ENCODE measurements at regions not wholly inside any gene's neighbourhood (a gene's known extent, or its start where the extent isn't known, plus 50 kb on each side); places are given as distances from the start of the nearest gene placed in this dataset.
A peak's percentile ranks its signal among the peaks of the same experiment; 100 is the strongest.

DNA sequence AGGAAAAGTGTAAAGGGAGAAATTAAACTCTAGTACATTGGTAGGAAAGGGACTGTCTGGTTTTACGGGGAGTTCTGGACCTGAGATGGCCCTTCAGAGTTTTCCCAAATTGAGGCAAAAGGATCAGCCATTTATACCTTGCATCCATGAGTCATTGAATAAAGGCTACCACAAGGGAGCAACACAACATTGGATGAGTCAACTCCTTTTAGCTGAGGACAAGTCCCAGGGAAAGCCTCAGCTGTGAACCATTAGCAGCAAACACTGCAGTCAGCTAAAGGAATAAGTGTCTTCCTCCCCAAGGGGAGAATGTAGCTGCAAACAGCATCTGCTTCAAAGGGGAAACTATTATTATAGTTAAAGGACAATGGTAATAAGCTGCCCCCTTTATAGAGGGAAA is 468.7 kb upstream of the ID4 start:
- H2AFZ ChIP-seq (ENCODE audit: low read length, unreplicated experiment), result no peak overlapping the region
- peaks cover 28% of the 10 kb centered on the region for H3K27me3 ChIP-seq (ENCODE audit: insufficient read depth, low read length)
- peaks cover 3% of the 10 kb centered on the region for H3K4me1 ChIP-seq (ENCODE audit: control insufficient read depth, insufficient read depth, low read length, unreplicated experiment)
- no peaks in the 10 kb centered on the region for H3K36me3 ChIP-seq (ENCODE audit: insufficient read depth, low read length)
- H3K79me2 ChIP-seq (ENCODE audit: control insufficient read depth, insufficient read depth, low read length, unreplicated experiment), result no peaks in the 10 kb centered on the region
- H3K4me3 ChIP-seq (ENCODE audit: low read depth, low read length), result no peak overlapping the region
- H3K27ac ChIP-seq (ENCODE audit: low read depth, low read length), result no peak overlapping the region

GRCh38 chr6:19369785-19370184 is 467.4 kb upstream of the ID4 start:
- no peaks in the 10 kb centered on the region for H3K79me2 ChIP-seq (ENCODE audit: control insufficient read depth, insufficient read depth, low read length, unreplicated experiment)
- H3K27ac ChIP-seq (ENCODE audit: low read depth, low read length), result no peak overlapping the region
- no peak overlapping the region for H2AFZ ChIP-seq (ENCODE audit: low read length, unreplicated experiment)
- H3K4me1 ChIP-seq (ENCODE audit: control insufficient read depth, insufficient read depth, low read length, unreplicated experiment), result peaks cover 3% of the 10 kb centered on the region
- H3K4me3 ChIP-seq (ENCODE audit: low read depth, low read length), result no peak overlapping the region
- no peaks in the 10 kb centered on the region for H3K36me3 ChIP-seq (ENCODE audit: insufficient read depth, low read length)
- H3K27me3 ChIP-seq (ENCODE audit: insufficient read depth, low read length), result peaks cover 39% of the 10 kb centered on the region

DNA sequence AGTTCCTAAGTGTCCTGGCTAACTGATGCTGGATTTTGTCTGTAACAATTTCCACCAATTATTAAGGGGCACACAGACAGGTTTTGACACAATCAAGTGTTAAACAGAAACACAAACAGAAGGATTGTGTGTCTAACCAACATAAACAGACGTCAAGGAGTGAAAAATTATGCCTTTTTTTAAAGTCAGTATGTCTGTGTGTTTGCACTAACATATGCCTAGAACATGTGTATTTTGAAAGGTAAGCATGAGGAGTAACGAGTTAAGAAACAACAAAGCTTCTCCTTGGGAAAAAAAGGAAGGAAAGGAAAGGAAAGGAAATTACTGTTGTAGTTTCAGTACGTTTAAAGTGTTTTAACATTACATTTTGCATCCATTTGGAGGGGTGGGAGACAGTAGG is 466.3 kb upstream of the ID4 start:
- H3K4me3 ChIP-seq (ENCODE audit: low read depth, low read length), result no peak overlapping the region
- H3K36me3 ChIP-seq (ENCODE audit: insufficient read depth, low read length), result no peaks in the 10 kb centered on the region
- H3K4me1 ChIP-seq (ENCODE audit: control insufficient read depth, insufficient read depth, low read length, unreplicated experiment), result peaks cover 3% of the 10 kb centered on the region
- H2AFZ ChIP-seq (ENCODE audit: low read length, unreplicated experiment), result no peak overlapping the region
- H3K27ac ChIP-seq (ENCODE audit: low read depth, low read length), result no peak overlapping the region
- peaks cover 41% of the 10 kb centered on the region for H3K27me3 ChIP-seq (ENCODE audit: insufficient read depth, low read length)
- H3K79me2 ChIP-seq (ENCODE audit: control insufficient read depth, insufficient read depth, low read length, unreplicated experiment), result no peaks in the 10 kb centered on the region

- peaks cover 32% of the 10 kb centered on the region for H3K27me3 ChIP-seq (ENCODE audit: insufficient read depth, low read length)
Observed at GRCh38 chr6:19375613-19376012, 461.6 kb upstream of the ID4 start.

DNA sequence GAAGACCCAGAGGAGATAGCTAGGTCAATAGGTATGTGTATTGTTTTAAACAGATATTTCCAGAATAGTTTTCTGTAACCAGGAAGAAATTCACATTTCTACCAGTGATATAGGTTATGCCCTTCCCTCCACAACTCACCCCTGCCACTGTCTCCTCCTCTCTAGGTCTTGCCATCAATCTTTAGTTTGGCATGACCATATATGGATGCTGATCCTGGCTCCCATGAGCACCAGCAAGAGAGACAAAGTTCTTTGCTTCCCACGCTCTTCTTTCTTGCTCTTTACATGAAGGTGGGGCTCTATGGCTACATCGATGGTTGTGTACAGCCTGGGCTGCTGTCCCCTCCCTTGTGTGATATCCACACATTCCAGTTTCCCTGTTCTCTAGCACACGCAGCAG is 459.4 kb upstream of the ID4 start:
- Histone ChIP-seq H3K4me1 (ENCODE audit: control insufficient read depth, insufficient read depth, low read length, unreplicated experiment) (peaks cover 19% of the 10 kb centered on the region), H3K4me3 (ENCODE audit: low read depth, low read length) (no peak overlapping the region), H3K79me2 (ENCODE audit: control insufficient read depth, insufficient read depth, low read length, unreplicated experiment) (no peaks in the 10 kb centered on the region), H3K36me3 (ENCODE audit: insufficient read depth, low read length) (no peaks in the 10 kb centered on the region), H2AFZ (ENCODE audit: low read length, unreplicated experiment) (no peak overlapping the region), H3K27ac (ENCODE audit: low read depth, low read length) (no peak overlapping the region), H3K27me3 (ENCODE audit: insufficient read depth, low read length) (peaks cover 16% of the 10 kb centered on the region)

More at GRCh38 chr6:19375613-19376012, 461.6 kb upstream of the ID4 start:
- Histone ChIP-seq H2AFZ (ENCODE audit: low read length, unreplicated experiment) (no peak overlapping the region), H3K36me3 (ENCODE audit: insufficient read depth, low read length) (no peaks in the 10 kb centered on the region), H3K4me1 (ENCODE audit: control insufficient read depth, insufficient read depth, low read length, unreplicated experiment) (peaks cover 14% of the 10 kb centered on the region), H3K4me3 (ENCODE audit: low read depth, low read length) (no peak overlapping the region), H3K79me2 (ENCODE audit: control insufficient read depth, insufficient read depth, low read length, unreplicated experiment) (no peaks in the 10 kb centered on the region), H3K27ac (ENCODE audit: low read depth, low read length) (no peak overlapping the region)

GRCh38 chr6:19380293-19380692 is 456.9 kb upstream of the ID4 start:
- H3K4me3 ChIP-seq (ENCODE audit: low read depth, low read length), result peak overlapping the region; percentile 16; the same call in 1 of the 2 replicates
- H3K4me1 ChIP-seq (ENCODE audit: control insufficient read depth, insufficient read depth, low read length, unreplicated experiment), result peaks cover 19% of the 10 kb centered on the region
- peak overlapping the region; percentile 29; the same call in 1 of the 2 replicates for H3K27ac ChIP-seq (ENCODE audit: low read depth, low read length)
- H3K79me2 ChIP-seq (ENCODE audit: control insufficient read depth, insufficient read depth, low read length, unreplicated experiment), result no peaks in the 10 kb centered on the region
- no peaks in the 10 kb centered on the region for H3K36me3 ChIP-seq (ENCODE audit: insufficient read depth, low read length)
- H2AFZ ChIP-seq (ENCODE audit: low read length, unreplicated experiment), result no peak overlapping the region
- no peaks in the 10 kb centered on the region for H3K27me3 ChIP-seq (ENCODE audit: insufficient read depth, low read length)

- no peak overlapping the region for H3K4me3 ChIP-seq (ENCODE audit: low read depth, low read length)
- H3K36me3 ChIP-seq (ENCODE audit: insufficient read depth, low read length), result no peaks in the 10 kb centered on the region
- no peak overlapping the region for H2AFZ ChIP-seq (ENCODE audit: low read length, unreplicated experiment)
- H3K4me1 ChIP-seq (ENCODE audit: control insufficient read depth, insufficient read depth, low read length, unreplicated experiment), result peaks cover 19% of the 10 kb centered on the region
- H3K27me3 ChIP-seq (ENCODE audit: insufficient read depth, low read length), result no peaks in the 10 kb centered on the region
- no peak overlapping the region for H3K27ac ChIP-seq (ENCODE audit: low read depth, low read length)
- H3K79me2 ChIP-seq (ENCODE audit: control insufficient read depth, insufficient read depth, low read length, unreplicated experiment), result no peaks in the 10 kb centered on the region
Observed at GRCh38 chr6:19382676-19383075, 454.5 kb upstream of the ID4 start.

DNA sequence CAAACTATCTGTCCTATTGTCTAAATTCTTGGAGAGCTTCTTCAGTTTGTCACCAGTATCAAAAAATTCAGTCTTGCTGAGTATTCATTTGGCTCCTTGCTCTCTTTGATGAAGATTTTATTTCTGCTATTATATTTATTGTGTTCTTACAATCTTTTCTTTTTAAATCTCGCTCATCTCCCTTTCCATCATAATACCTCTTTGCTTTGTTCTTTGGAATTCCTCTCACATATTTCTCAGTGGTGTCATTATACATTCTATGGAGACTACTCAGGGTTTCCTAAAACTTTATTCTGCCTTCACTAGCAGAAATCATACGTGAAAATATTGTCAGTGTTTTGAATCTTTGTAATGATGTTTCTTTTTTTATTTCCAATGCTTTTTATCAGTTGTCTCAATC is 445.2 kb upstream of the ID4 start:
- H3K4me3 ChIP-seq (ENCODE audit: low read depth, low read length), result no peak overlapping the region
- no peak overlapping the region for H3K27ac ChIP-seq (ENCODE audit: low read depth, low read length)
- H3K4me1 ChIP-seq (ENCODE audit: control insufficient read depth, insufficient read depth, low read length, unreplicated experiment), result no peaks in the 10 kb centered on the region
- no peak overlapping the region for H2AFZ ChIP-seq (ENCODE audit: low read length, unreplicated experiment)
- H3K27me3 ChIP-seq (ENCODE audit: insufficient read depth, low read length), result no peaks in the 10 kb centered on the region
- H3K79me2 ChIP-seq (ENCODE audit: control insufficient read depth, insufficient read depth, low read length, unreplicated experiment), result no peaks in the 10 kb centered on the region
- H3K36me3 ChIP-seq (ENCODE audit: insufficient read depth, low read length), result no peaks in the 10 kb centered on the region

DNA sequence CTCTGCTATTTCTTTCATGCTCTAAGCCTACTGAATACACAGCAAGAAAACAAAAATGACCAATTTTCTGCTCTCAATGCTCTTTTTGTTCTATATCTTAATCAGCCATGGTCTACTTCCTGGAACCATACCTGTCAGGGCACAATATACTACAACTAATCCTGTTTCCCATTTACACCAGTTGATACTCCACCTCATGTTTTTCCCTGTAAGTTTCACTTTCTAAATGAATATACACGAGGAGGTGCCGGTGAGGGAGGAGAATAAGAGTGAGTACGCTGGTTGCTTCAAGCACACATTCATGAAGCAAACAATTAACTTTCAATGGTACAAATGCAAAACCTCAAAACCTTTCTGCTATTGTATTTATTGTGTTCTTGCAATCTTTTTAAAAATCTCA is 443.1 kb upstream of the ID4 start:
- H3K4me3 ChIP-seq (ENCODE audit: low read depth, low read length), result no peak overlapping the region

DNA sequence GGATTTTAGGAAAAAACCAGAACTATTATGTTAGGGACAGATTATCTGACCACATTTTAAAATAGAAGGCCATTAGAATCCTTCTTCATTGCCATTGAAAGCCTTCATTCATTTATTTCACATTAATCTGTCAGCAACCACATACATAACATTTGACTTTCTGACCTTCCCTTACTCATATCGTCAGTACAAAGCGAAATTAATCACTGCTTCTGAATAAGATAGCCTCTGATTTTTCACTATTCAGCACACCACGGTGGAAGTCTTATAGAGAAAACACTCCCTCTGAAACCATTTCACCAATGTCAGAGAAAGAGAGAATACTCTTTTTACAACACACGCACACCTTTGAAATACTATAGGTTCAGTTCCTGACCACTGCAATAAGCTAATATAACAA is 442.5 kb upstream of the ID4 start:
- H3K27ac ChIP-seq (ENCODE audit: low read depth, low read length), result no peak overlapping the region
- H3K27me3 ChIP-seq (ENCODE audit: insufficient read depth, low read length), result no peaks in the 10 kb centered on the region
- no peaks in the 10 kb centered on the region for H3K79me2 ChIP-seq (ENCODE audit: control insufficient read depth, insufficient read depth, low read length, unreplicated experiment)
- peaks cover 5% of the 10 kb centered on the region for H3K4me1 ChIP-seq (ENCODE audit: control insufficient read depth, insufficient read depth, low read length, unreplicated experiment)
- no peak overlapping the region for H3K4me3 ChIP-seq (ENCODE audit: low read depth, low read length)
- H2AFZ ChIP-seq (ENCODE audit: low read length, unreplicated experiment), result no peak overlapping the region
- no peaks in the 10 kb centered on the region for H3K36me3 ChIP-seq (ENCODE audit: insufficient read depth, low read length)

More for the DNA sequence above, 443.1 kb upstream of the ID4 start:
- H3K4me1 ChIP-seq (ENCODE audit: control insufficient read depth, insufficient read depth, low read length, unreplicated experiment), result peaks cover under 1% of the 10 kb centered on the region
- H3K36me3 ChIP-seq (ENCODE audit: insufficient read depth, low read length), result no peaks in the 10 kb centered on the region
- H3K27ac ChIP-seq (ENCODE audit: low read depth, low read length), result no peak overlapping the region
- H2AFZ ChIP-seq (ENCODE audit: low read length, unreplicated experiment), result no peak overlapping the region
- H3K27me3 ChIP-seq (ENCODE audit: insufficient read depth, low read length), result no peaks in the 10 kb centered on the region
- H3K79me2 ChIP-seq (ENCODE audit: control insufficient read depth, insufficient read depth, low read length, unreplicated experiment), result no peaks in the 10 kb centered on the region

DNA sequence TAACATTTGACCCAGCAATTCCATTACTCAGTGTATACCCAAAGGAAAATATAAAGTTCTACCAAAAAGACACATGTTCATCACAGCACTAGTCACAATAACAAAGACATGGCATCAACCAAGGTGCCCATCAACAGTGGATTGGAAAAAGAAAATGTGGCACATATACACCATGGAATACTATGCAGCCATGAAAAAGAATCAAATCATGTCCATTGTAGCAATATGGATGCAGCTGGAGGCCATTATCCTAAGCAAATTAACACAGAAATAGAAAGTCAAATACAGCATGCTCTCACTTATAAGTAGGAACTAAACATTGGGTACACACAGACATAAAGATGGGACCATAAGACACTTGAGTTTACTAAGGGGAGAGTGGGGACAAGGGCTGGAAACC is 441.9 kb upstream of the ID4 start:
- no peak overlapping the region for H3K4me3 ChIP-seq (ENCODE audit: low read depth, low read length)
- no peaks in the 10 kb centered on the region for H3K27me3 ChIP-seq (ENCODE audit: insufficient read depth, low read length)
- H2AFZ ChIP-seq (ENCODE audit: low read length, unreplicated experiment), result no peak overlapping the region
- H3K27ac ChIP-seq (ENCODE audit: low read depth, low read length), result no peak overlapping the region
- no peaks in the 10 kb centered on the region for H3K79me2 ChIP-seq (ENCODE audit: control insufficient read depth, insufficient read depth, low read length, unreplicated experiment)
- H3K4me1 ChIP-seq (ENCODE audit: control insufficient read depth, insufficient read depth, low read length, unreplicated experiment), result peaks cover 5% of the 10 kb centered on the region
- no peaks in the 10 kb centered on the region for H3K36me3 ChIP-seq (ENCODE audit: insufficient read depth, low read length)
